ENCODE measurements at regions not wholly inside any gene's neighbourhood (a gene's known extent, or its start where the extent isn't known, plus 50 kb on each side); places are given as distances from the start of the nearest gene placed in this dataset.

DNA sequence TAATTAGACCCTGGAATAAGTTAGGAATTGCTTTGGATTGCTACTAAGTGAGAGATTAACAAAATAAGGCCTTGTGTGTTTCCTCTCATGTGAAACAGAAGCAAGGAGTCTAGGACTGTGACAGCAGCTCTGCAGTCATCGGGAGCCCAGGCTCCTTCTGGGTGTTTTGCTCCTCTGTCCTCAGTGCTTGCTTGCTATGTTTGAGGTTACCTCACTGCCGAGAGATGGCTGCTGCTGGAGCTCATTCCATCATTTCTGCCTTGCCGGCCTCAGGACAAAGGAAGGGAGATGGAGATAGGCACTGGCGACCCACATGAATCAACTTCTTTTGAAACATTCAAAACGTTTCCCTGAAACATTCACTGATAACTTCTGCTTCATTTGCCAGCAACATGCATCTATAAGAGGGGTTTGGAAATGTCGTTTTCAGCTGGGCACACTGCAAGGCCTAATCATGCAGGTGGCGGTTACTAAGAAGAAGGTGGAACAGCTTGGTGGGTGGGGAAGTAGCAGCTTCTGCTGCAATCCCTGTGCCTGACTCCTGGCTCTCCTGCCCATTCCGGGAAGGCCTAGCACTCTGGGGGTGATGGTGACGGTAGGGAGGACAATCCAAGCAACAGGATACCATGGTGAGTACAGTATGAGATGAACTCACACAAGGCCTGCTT lies 77.2 kb upstream of the CD180 start:
- H3K4me2 ChIP-seq (ENCODE audit: low read depth, low read length, poor library complexity, severe bottlenecking): no peak overlapping the region
- H3K79me2 ChIP-seq (ENCODE audit: insufficient read depth, low read length): no peaks in the 10 kb centered on the region
- no peaks in the 10 kb centered on the region for H4K20me1 ChIP-seq (ENCODE audit: low read depth, low read length)
- no peaks in the 10 kb centered on the region for H3K27me3 ChIP-seq (ENCODE audit: low read length)
- no peak overlapping the region for H3K27ac ChIP-seq (ENCODE audit: low read depth, low read length)
- H3K9me2 ChIP-seq (replicated peaks; ENCODE audit: insufficient read depth, low read length): no peaks in the 10 kb centered on the region
- no peak overlapping the region for H3K9ac ChIP-seq (ENCODE audit: low read length)
- no peaks in the 10 kb centered on the region for H3K9me3 ChIP-seq (ENCODE audit: insufficient read depth, low read length)
- H3F3A ChIP-seq (ENCODE audit: insufficient read depth): no peaks in the 10 kb centered on the region
- no peak overlapping the region for H2AFZ ChIP-seq (ENCODE audit: low read depth, low read length, severe bottlenecking)
- no peak overlapping the region for H3K4me3 ChIP-seq (ENCODE audit: insufficient read depth, low read length, poor library complexity, severe bottlenecking)
- no peak for TF ChIP-seq EZH2phosphoT487 (conservative IDR thresholded peaks at IDR 0.05; ENCODE audit: low read length)
- TF ChIP-seq, protein P1, sequence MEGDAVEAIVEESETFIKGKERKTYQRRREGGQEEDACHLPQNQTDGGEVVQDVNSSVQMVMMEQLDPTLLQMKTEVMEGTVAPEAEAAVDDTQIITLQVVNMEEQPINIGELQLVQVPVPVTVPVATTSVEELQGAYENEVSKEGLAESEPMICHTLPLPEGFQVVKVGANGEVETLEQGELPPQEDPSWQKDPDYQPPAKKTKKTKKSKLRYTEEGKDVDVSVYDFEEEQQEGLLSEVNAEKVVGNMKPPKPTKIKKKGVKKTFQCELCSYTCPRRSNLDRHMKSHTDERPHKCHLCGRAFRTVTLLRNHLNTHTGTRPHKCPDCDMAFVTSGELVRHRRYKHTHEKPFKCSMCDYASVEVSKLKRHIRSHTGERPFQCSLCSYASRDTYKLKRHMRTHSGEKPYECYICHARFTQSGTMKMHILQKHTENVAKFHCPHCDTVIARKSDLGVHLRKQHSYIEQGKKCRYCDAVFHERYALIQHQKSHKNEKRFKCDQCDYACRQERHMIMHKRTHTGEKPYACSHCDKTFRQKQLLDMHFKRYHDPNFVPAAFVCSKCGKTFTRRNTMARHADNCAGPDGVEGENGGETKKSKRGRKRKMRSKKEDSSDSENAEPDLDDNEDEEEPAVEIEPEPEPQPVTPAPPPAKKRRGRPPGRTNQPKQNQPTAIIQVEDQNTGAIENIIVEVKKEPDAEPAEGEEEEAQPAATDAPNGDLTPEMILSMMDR (IDR thresholded peaks at IDR 0.05; ENCODE audit: insufficient read depth, low read length, poor library complexity, severe bottlenecking): no peak
- no peaks in the 10 kb centered on the region for H3K36me3 ChIP-seq (ENCODE audit: low read length)

DNA sequence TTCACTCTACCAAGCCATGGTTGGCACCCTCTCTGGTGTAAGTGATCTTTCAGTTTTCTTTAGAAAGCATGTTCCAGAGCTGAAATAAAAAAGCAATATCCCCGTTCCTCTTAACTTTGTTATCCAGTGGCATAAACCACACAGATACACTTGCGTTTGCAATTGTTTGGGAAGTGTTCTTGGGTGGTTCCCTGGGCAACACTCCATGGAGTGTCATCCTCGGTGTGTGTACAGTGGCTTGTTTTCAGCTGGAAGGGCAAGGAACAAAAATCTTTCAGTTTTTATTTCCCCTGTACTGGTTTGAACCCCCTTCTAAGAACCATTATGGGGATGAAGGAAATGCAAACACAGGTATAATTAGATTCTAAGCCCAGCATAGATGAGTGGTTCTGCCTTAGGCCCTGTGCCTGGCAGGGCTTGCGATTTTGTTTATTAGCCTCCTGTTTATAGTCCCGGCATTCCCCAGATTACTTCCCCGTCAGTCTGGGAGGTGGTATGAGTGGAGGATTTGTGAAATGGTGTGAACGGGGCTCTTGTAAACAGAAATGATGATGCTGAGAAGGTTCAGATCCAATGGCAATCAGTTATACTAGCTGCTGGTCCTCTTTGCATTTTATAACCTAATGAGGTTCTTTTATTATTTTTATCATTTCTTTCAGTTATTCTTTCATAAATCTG lies 76.0 kb upstream of the CD180 start:
- H3K79me2 ChIP-seq (ENCODE audit: insufficient read depth, low read length): no peaks in the 10 kb centered on the region
- H2AFZ ChIP-seq (ENCODE audit: low read depth, low read length, severe bottlenecking): no peak overlapping the region
- H3K27me3 ChIP-seq (ENCODE audit: low read length): no peaks in the 10 kb centered on the region
- H3K36me3 ChIP-seq (ENCODE audit: low read length): no peaks in the 10 kb centered on the region
- TF ChIP-seq, protein P1 (IDR thresholded peaks at IDR 0.05; ENCODE audit: insufficient read depth, low read length, poor library complexity, severe bottlenecking): no peak
- no peak for TF ChIP-seq EZH2phosphoT487 (conservative IDR thresholded peaks at IDR 0.05; ENCODE audit: low read length)
- H3K9me3 ChIP-seq (ENCODE audit: insufficient read depth, low read length): no peaks in the 10 kb centered on the region
- no peaks in the 10 kb centered on the region for H4K20me1 ChIP-seq (ENCODE audit: low read depth, low read length)
- no peaks in the 10 kb centered on the region for H3F3A ChIP-seq (ENCODE audit: insufficient read depth)
- H3K4me2 ChIP-seq (ENCODE audit: low read depth, low read length, poor library complexity, severe bottlenecking): no peak overlapping the region
- no peak overlapping the region for H3K9ac ChIP-seq (ENCODE audit: low read length)
- no peak overlapping the region for H3K4me3 ChIP-seq (ENCODE audit: insufficient read depth, low read length, poor library complexity, severe bottlenecking)
- H3K27ac ChIP-seq (ENCODE audit: low read depth, low read length): no peak overlapping the region
- H3K9me2 ChIP-seq (replicated peaks; ENCODE audit: insufficient read depth, low read length): no peaks in the 10 kb centered on the region

DNA sequence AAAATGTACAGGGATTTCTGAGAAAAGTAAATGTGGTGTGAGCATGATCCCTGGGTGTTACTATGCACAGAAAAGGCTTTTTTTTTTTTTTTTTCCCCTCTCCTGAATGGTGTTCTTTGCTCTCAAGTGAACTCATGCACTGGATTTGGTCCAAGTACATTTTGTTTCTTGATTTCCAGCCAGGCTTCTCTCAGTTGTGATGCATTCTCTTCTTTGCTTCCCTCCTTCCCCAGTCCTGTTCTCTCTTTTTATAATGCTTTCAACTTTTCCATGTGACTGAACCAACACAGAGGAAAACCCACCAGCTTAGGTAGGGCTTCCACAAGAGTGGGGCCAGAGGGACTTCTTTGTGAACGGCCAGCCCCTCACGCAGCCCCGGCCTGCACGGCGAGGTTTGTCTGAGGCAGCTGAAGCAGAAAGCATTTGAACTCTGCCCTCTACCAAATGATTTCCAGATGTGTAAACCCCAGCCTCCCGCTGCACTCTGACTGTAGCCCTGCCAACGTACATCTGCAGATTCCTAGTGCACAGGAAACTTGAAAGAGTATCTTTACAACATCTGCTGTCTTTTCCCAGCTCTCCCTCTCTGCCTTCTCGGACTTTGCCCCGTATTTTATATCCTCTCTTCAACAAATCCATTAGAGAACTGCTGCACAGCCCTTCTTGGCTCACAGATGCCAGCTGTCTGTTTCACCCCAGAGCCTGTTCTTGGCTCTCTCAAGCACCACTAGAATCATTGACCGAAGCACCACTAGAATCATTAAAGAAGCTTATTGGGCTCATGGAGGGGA lies 71.8 kb upstream of the CD180 start:
- Histone ChIP-seq H3K9me2 (replicated peaks; ENCODE audit: insufficient read depth, low read length) (no peaks in the 10 kb centered on the region), H2AFZ (ENCODE audit: low read depth, low read length, severe bottlenecking) (no peak overlapping the region), H3K4me2 (ENCODE audit: low read depth, low read length, poor library complexity, severe bottlenecking) (no peak overlapping the region), H3K79me2 (ENCODE audit: insufficient read depth, low read length) (no peaks in the 10 kb centered on the region), H3K27me3 (ENCODE audit: low read length) (no peaks in the 10 kb centered on the region), H3K36me3 (ENCODE audit: low read length) (no peaks in the 10 kb centered on the region), H3F3A (ENCODE audit: insufficient read depth) (no peaks in the 10 kb centered on the region), H3K9me3 (ENCODE audit: insufficient read depth, low read length) (no peaks in the 10 kb centered on the region), H4K20me1 (ENCODE audit: low read depth, low read length) (no peaks in the 10 kb centered on the region), H3K27ac (ENCODE audit: low read depth, low read length) (no peak overlapping the region), H3K9ac (ENCODE audit: low read length) (no peak overlapping the region), H3K4me3 (ENCODE audit: insufficient read depth, low read length, poor library complexity, severe bottlenecking) (no peak overlapping the region)
- TF ChIP-seq, protein P1 (IDR thresholded peaks at IDR 0.05; ENCODE audit: insufficient read depth, low read length, poor library complexity, severe bottlenecking): no peak
- no peak for TF ChIP-seq EZH2phosphoT487 (conservative IDR thresholded peaks at IDR 0.05; ENCODE audit: low read length)
